ENCODE measurements at regions not wholly inside any gene's neighbourhood (a gene's known extent, or its start where the extent isn't known, plus 50 kb on each side); places are given as distances from the start of the nearest gene placed in this dataset.

GRCh38 chr14:97415907-97416306 lies 618.7 kb downstream of the VRK1 start:
- no peak for ATAC-seq (ENCODE audit: low FRiP score)

GRCh38 chr14:97416550-97416949 lies 619.4 kb downstream of the VRK1 start:
- ATAC-seq (ENCODE audit: low FRiP score): no peak
- DNase-seq (ENCODE audit: low spot score): no peak
- no peak for TF ChIP-seq CTCF (IDR thresholded peaks at IDR 0.05)

More at GRCh38 chr14:97415907-97416306, 618.7 kb downstream of the VRK1 start:
- TF ChIP-seq CTCF (IDR thresholded peaks at IDR 0.05): no peak
- no peak for DNase-seq (ENCODE audit: low spot score)

GRCh38 chr14:97417331-97417730 lies 620.1 kb downstream of the VRK1 start:
- DNase-seq (ENCODE audit: low spot score): no peak
- TF ChIP-seq CTCF (IDR thresholded peaks at IDR 0.05): no peak
- no peak for ATAC-seq (ENCODE audit: low FRiP score)

GRCh38 chr14:97420211-97420610 lies 623.0 kb downstream of the VRK1 start:
- ATAC-seq (ENCODE audit: low FRiP score) (no peak), DNase-seq (ENCODE audit: low spot score) (no peak)
- TF ChIP-seq CTCF (IDR thresholded peaks at IDR 0.05): no peak

- TF ChIP-seq CTCF (IDR thresholded peaks at IDR 0.05): no peak
- ATAC-seq (ENCODE audit: low FRiP score) (no peak), DNase-seq (ENCODE audit: low spot score) (no peak)
These were observed 629.6 kb downstream of the VRK1 start for GRCh38 chr14:97426776-97427175.

GRCh38 chr14:97428808-97429440 lies 631.7 kb downstream of the VRK1 start:
- DNase-seq (ENCODE audit: low spot score): no peak
- no peak for ATAC-seq (ENCODE audit: low FRiP score)
- no peak for TF ChIP-seq CTCF (IDR thresholded peaks at IDR 0.05)

GRCh38 chr14:97432586-97432985 lies 635.4 kb downstream of the VRK1 start:
- DNase-seq (ENCODE audit: low spot score) (no peak), ATAC-seq (ENCODE audit: low FRiP score) (no peak)
- no peak for TF ChIP-seq CTCF (IDR thresholded peaks at IDR 0.05)

All from omental fat pad (tissue), 3 donors.